ENCODE measurements at regions not wholly inside any gene's neighbourhood (a gene's known extent, or its start where the extent isn't known, plus 50 kb on each side); places are given as distances from the start of the nearest gene placed in this dataset.
A peak's percentile ranks its signal among the peaks of the same experiment; 100 is the strongest.

- WGBS, 3 donors = 78 to 81% (median 80%) methylated on average over 8 of the region's 8 CpGs
- Histone ChIP-seq H3K27me3 (ENCODE audit: control insufficient read depth in 3 of 3, insufficient read depth in 3 of 3, low read length in 3 of 3) (no peaks in the 10 kb centered on the region), H3K4me3 (ENCODE audit: low read depth in 1 of 3, low read length in 3 of 3) (no peak overlapping the region), H3K36me3 (ENCODE audit: control insufficient read depth in 3 of 3, insufficient read depth in 2 of 3, low read depth in 1 of 3, low read length in 3 of 3) (no peaks in the 10 kb centered on the region), H3K27ac (ENCODE audit: low read depth in 1 of 3, low read length in 2 of 3) (no peak overlapping the region), H3K4me1 (ENCODE audit: control insufficient read depth in 3 of 3, insufficient read depth in 2 of 3, low read depth in 1 of 3, low read length in 2 of 3) (no peaks in the 10 kb centered on the region), H3K9me3 (ENCODE audit: control insufficient read depth in 2 of 2, insufficient read depth in 1 of 2, low read depth in 1 of 2, low read length in 1 of 2) (no peaks in the 10 kb centered on the region)
- DNase-seq (no peak), FAIRE-seq (no peak)
Observed at GRCh38 chr2:157192445-157193423, 64.8 kb upstream of the GALNT5 start.

GRCh38 chr2:157193461-157193860 is 64.0 kb upstream of the GALNT5 start:
- FAIRE-seq = no peak
- H3K27ac ChIP-seq (ENCODE audit: low read depth in 1 of 3, low read length in 2 of 3) = no peak overlapping the region
- no peaks in the 10 kb centered on the region for H3K27me3 ChIP-seq (ENCODE audit: control insufficient read depth in 3 of 3, insufficient read depth in 3 of 3, low read length in 3 of 3)

GRCh38 chr2:157194097-157194688 is 63.3 kb upstream of the GALNT5 start:
- FAIRE-seq (peak; percentile 94), DNase-seq (peak; percentile 58 to 66)
- WGBS, 3 donors = 0 to 4% (median 2%) methylated on average over 2 of the region's 2 CpGs
- Histone ChIP-seq H3K9me3 (ENCODE audit: control insufficient read depth in 2 of 2, insufficient read depth in 1 of 2, low read depth in 1 of 2, low read length in 1 of 2) (no peaks in the 10 kb centered on the region), H3K27ac (ENCODE audit: low read depth in 1 of 3, low read length in 2 of 3) (no peak overlapping the region), H3K36me3 (ENCODE audit: control insufficient read depth in 3 of 3, insufficient read depth in 2 of 3, low read depth in 1 of 3, low read length in 3 of 3) (no peaks in the 10 kb centered on the region), H3K27me3 (ENCODE audit: control insufficient read depth in 3 of 3, insufficient read depth in 3 of 3, low read length in 3 of 3) (no peaks in the 10 kb centered on the region), H3K4me1 (ENCODE audit: control insufficient read depth in 3 of 3, insufficient read depth in 2 of 3, low read depth in 1 of 3, low read length in 2 of 3) (no peaks in the 10 kb centered on the region), H3K4me3 (ENCODE audit: low read depth in 1 of 3, low read length in 3 of 3) (no peak overlapping the region)

More at GRCh38 chr2:157193461-157193860, 64.0 kb upstream of the GALNT5 start:
- Histone ChIP-seq H3K4me3 (ENCODE audit: low read depth in 1 of 3, low read length in 3 of 3) (no peak overlapping the region), H3K9me3 (ENCODE audit: control insufficient read depth in 2 of 2, insufficient read depth in 1 of 2, low read depth in 1 of 2, low read length in 1 of 2) (no peaks in the 10 kb centered on the region), H3K36me3 (ENCODE audit: control insufficient read depth in 3 of 3, insufficient read depth in 2 of 3, low read depth in 1 of 3, low read length in 3 of 3) (no peaks in the 10 kb centered on the region), H3K4me1 (ENCODE audit: control insufficient read depth in 3 of 3, insufficient read depth in 2 of 3, low read depth in 1 of 3, low read length in 2 of 3) (no peaks in the 10 kb centered on the region)
- DNase-seq = no peak

GRCh38 chr2:157194844-157195243 is 62.7 kb upstream of the GALNT5 start:
- Histone ChIP-seq H3K27me3 (ENCODE audit: control insufficient read depth in 3 of 3, insufficient read depth in 3 of 3, low read length in 3 of 3) (no peaks in the 10 kb centered on the region), H3K4me1 (ENCODE audit: control insufficient read depth in 3 of 3, insufficient read depth in 2 of 3, low read depth in 1 of 3, low read length in 2 of 3) (no peaks in the 10 kb centered on the region), H3K9me3 (ENCODE audit: control insufficient read depth in 2 of 2, insufficient read depth in 1 of 2, low read depth in 1 of 2, low read length in 1 of 2) (no peaks in the 10 kb centered on the region), H3K4me3 (ENCODE audit: low read depth in 1 of 3, low read length in 3 of 3) (no peak overlapping the region), H3K27ac (ENCODE audit: low read depth in 1 of 3, low read length in 2 of 3) (no peak overlapping the region), H3K36me3 (ENCODE audit: control insufficient read depth in 3 of 3, insufficient read depth in 2 of 3, low read depth in 1 of 3, low read length in 3 of 3) (no peaks in the 10 kb centered on the region)
- FAIRE-seq = peak; percentile 41
- no peak for DNase-seq
- WGBS, 3 donors = 77 to 84% (median 83%) methylated on average over 4 of the region's 4 CpGs

GRCh38 chr2:157196956-157197355 is 60.5 kb upstream of the GALNT5 start:
- FAIRE-seq (no peak), DNase-seq (no peak)
- H3K27me3 ChIP-seq (ENCODE audit: control insufficient read depth in 3 of 3, insufficient read depth in 3 of 3, low read length in 3 of 3) = no peaks in the 10 kb centered on the region
- H3K36me3 ChIP-seq (ENCODE audit: control insufficient read depth in 3 of 3, insufficient read depth in 2 of 3, low read depth in 1 of 3, low read length in 3 of 3) = no peaks in the 10 kb centered on the region
- H3K9me3 ChIP-seq (ENCODE audit: control insufficient read depth in 2 of 2, insufficient read depth in 1 of 2, low read depth in 1 of 2, low read length in 1 of 2) = no peaks in the 10 kb centered on the region
- 73 to 86% (median 76%) methylated on average over 7 of the region's 7 CpGs for WGBS, 3 donors
- H3K4me3 ChIP-seq (ENCODE audit: low read depth in 1 of 3, low read length in 3 of 3) = no peak overlapping the region
- H3K27ac ChIP-seq (ENCODE audit: low read depth in 1 of 3, low read length in 2 of 3) = no peak overlapping the region
- no peaks in the 10 kb centered on the region for H3K4me1 ChIP-seq (ENCODE audit: control insufficient read depth in 3 of 3, insufficient read depth in 2 of 3, low read depth in 1 of 3, low read length in 2 of 3)

- Histone ChIP-seq H3K27ac (ENCODE audit: low read depth in 1 of 3, low read length in 2 of 3) (no peak overlapping the region), H3K36me3 (ENCODE audit: control insufficient read depth in 3 of 3, insufficient read depth in 2 of 3, low read depth in 1 of 3, low read length in 3 of 3) (no peaks in the 10 kb centered on the region), H3K27me3 (ENCODE audit: control insufficient read depth in 3 of 3, insufficient read depth in 3 of 3, low read length in 3 of 3) (no peaks in the 10 kb centered on the region), H3K4me3 (ENCODE audit: low read depth in 1 of 3, low read length in 3 of 3) (no peak overlapping the region), H3K4me1 (ENCODE audit: control insufficient read depth in 3 of 3, insufficient read depth in 2 of 3, low read depth in 1 of 3, low read length in 2 of 3) (no peaks in the 10 kb centered on the region), H3K9me3 (ENCODE audit: control insufficient read depth in 2 of 2, insufficient read depth in 1 of 2, low read depth in 1 of 2, low read length in 1 of 2) (no peaks in the 10 kb centered on the region)
- FAIRE-seq = peak; percentile 87
- WGBS, 3 donors = 76 to 85% (median 84%) methylated on average over 1 of the region's 1 CpG
- no peak for DNase-seq
Observed at GRCh38 chr2:157197848-157198247, 59.7 kb upstream of the GALNT5 start.

- no peaks in the 10 kb centered on the region for H3K27me3 ChIP-seq (ENCODE audit: control insufficient read depth in 3 of 3, insufficient read depth in 3 of 3, low read length in 3 of 3)
- no peaks in the 10 kb centered on the region for H3K9me3 ChIP-seq (ENCODE audit: control insufficient read depth in 2 of 2, insufficient read depth in 1 of 2, low read depth in 1 of 2, low read length in 1 of 2)
- H3K36me3 ChIP-seq (ENCODE audit: control insufficient read depth in 3 of 3, insufficient read depth in 2 of 3, low read depth in 1 of 3, low read length in 3 of 3) = no peaks in the 10 kb centered on the region
- DNase-seq = no peak
- no peaks in the 10 kb centered on the region for H3K4me1 ChIP-seq (ENCODE audit: control insufficient read depth in 3 of 3, insufficient read depth in 2 of 3, low read depth in 1 of 3, low read length in 2 of 3)
- WGBS, 3 donors = 85 to 91% (median 88%) methylated on average over 4 of the region's 4 CpGs
- FAIRE-seq = no peak
- no peak overlapping the region for H3K4me3 ChIP-seq (ENCODE audit: low read depth in 1 of 3, low read length in 3 of 3)
- H3K27ac ChIP-seq (ENCODE audit: low read depth in 1 of 3, low read length in 2 of 3) = no peak overlapping the region
Observed at GRCh38 chr2:157203651-157204050, 53.9 kb upstream of the GALNT5 start.

GRCh38 chr2:157204401-157204800 is 53.1 kb upstream of the GALNT5 start:
- no peaks in the 10 kb centered on the region for H3K4me1 ChIP-seq (ENCODE audit: control insufficient read depth in 3 of 3, insufficient read depth in 2 of 3, low read depth in 1 of 3, low read length in 2 of 3)
- H3K4me3 ChIP-seq (ENCODE audit: low read depth in 1 of 3, low read length in 3 of 3) = no peak overlapping the region
- H3K9me3 ChIP-seq (ENCODE audit: control insufficient read depth in 2 of 2, insufficient read depth in 1 of 2, low read depth in 1 of 2, low read length in 1 of 2) = no peaks in the 10 kb centered on the region
- no peaks in the 10 kb centered on the region for H3K36me3 ChIP-seq (ENCODE audit: control insufficient read depth in 3 of 3, insufficient read depth in 2 of 3, low read depth in 1 of 3, low read length in 3 of 3)
- DNase-seq = no peak
- no peak overlapping the region for H3K27ac ChIP-seq (ENCODE audit: low read depth in 1 of 3, low read length in 2 of 3)
- no peak for FAIRE-seq
- H3K27me3 ChIP-seq (ENCODE audit: control insufficient read depth in 3 of 3, insufficient read depth in 3 of 3, low read length in 3 of 3) = peaks cover 0 to under 1% (median 0%) of the 10 kb centered on the region in 3 donors
- 90 to 92% (median 91%) methylated on average over 3 of the region's 3 CpGs for WGBS, 3 donors

Measured in small intestine (tissue), 7 donors.